GM12865 (cell line): ENCODE measurements at regions not wholly inside any gene's neighbourhood (a gene's known extent, or its start where the extent isn't known, plus 50 kb on each side); places are given as distances from the start of the nearest gene placed in this dataset.

Source experiments
- DNase-seq: peaks from one replicate; pipeline ENCODE4 v3.0.0; 2010; ENCODE audit warnings: low read depth
- H3K4me3 ChIP-seq: 2 replicates; pipeline ENCODE4 v1.5.1; 2011; ENCODE audit warnings: mild to moderate bottlenecking, low read depth, low read length, control low read depth
- CTCF ChIP-seq: IDR thresholded peaks from 2 replicates; pipeline ENCODE4 v1.5.1; 2011; ENCODE audit warnings: low read length, control low read depth, low read depth, inconsistent platforms; ENCODE audit not compliant: insufficient read depth; ENCODE audit errors: missing control alignments

GRCh38 chr2:180122874-180123273 lies 115.8 kb upstream of the CWC22 start:
- H3K4me3 ChIP-seq = no peak overlapping the region
- no peak for DNase-seq
- TF ChIP-seq CTCF = no peak

GRCh38 chr2:180115675-180116074 lies 108.6 kb upstream of the CWC22 start:
- no peak for TF ChIP-seq CTCF
- no peak overlapping the region for H3K4me3 ChIP-seq
- DNase-seq = no peak

GRCh38 chr2:180115269-180115668 lies 108.2 kb upstream of the CWC22 start:
- TF ChIP-seq CTCF = no peak
- no peak for DNase-seq
- H3K4me3 ChIP-seq = no peak overlapping the region

- DNase-seq = no peak
- no peak for TF ChIP-seq CTCF
- H3K4me3 ChIP-seq = no peak overlapping the region
Observed at GRCh38 chr2:180111901-180112300, 104.8 kb upstream of the CWC22 start.

GRCh38 chr2:180110469-180110868 lies 103.4 kb upstream of the CWC22 start:
- DNase-seq = no peak
- H3K4me3 ChIP-seq = no peak overlapping the region
- no peak for TF ChIP-seq CTCF

- no peak for DNase-seq
- no peak for TF ChIP-seq CTCF
- no peak overlapping the region for H3K4me3 ChIP-seq
Observed at GRCh38 chr2:180101846-180102245, 94.7 kb upstream of the CWC22 start.

- DNase-seq = no peak
- H3K4me3 ChIP-seq = no peak overlapping the region
- no peak for TF ChIP-seq CTCF
Observed at GRCh38 chr2:180099308-180099707, 92.2 kb upstream of the CWC22 start.
